GM12891 (cell line): ENCODE measurements at regions not wholly inside any gene's neighbourhood (a gene's known extent, or its start where the extent isn't known, plus 50 kb on each side); places are given as distances from the start of the nearest gene placed in this dataset.

Experiments used
- PAX5 ChIP-seq: IDR thresholded peaks from 2 replicates; pipeline ENCODE4 v1.6.1; 2011; ENCODE audit warnings: low read length, moderate library complexity, mild to moderate bottlenecking; ENCODE audit not compliant: insufficient read depth, severe bottlenecking
- POLR2A ChIP-seq: IDR thresholded peaks from 2 replicates; pipeline ENCODE4 v1.6.1; 2011; ENCODE audit warnings: low read depth, low read length, control low read depth
- POLR2AphosphoS5 ChIP-seq: IDR thresholded peaks from 2 replicates; pipeline ENCODE4 v1.6.1; 2011; ENCODE audit warnings: low read depth, low read length, control low read depth
- POU2F2 ChIP-seq: IDR thresholded peaks from 2 replicates; pipeline ENCODE4 v1.6.1; 2011; ENCODE audit warnings: low read depth, mild to moderate bottlenecking, control low read depth, low read length, moderate library complexity
- SPI1 ChIP-seq: IDR thresholded peaks from 2 replicates; pipeline ENCODE4 v1.6.1; 2011; ENCODE audit warnings: low read depth, low read length, control low read depth
- TAF1 ChIP-seq: IDR thresholded peaks from 2 replicates; pipeline ENCODE4 v1.6.1; 2011; ENCODE audit warnings: low read depth, low read length, control low read depth

- TF ChIP-seq POLR2A, result no peak
- no peak for TF ChIP-seq TAF1
- TF ChIP-seq POLR2AphosphoS5, result no peak
- no peak for TF ChIP-seq PAX5
- peak; percentile 15; the same call in 1 of the 2 replicates for TF ChIP-seq POU2F2
- no peak for TF ChIP-seq SPI1
These were observed 55.9 kb upstream of the PIK3CB start for GRCh38 chr3:138890555-138891187.
